Calu3 (cell line): ENCODE measurements at regions not wholly inside any gene's neighbourhood (a gene's known extent, or its start where the extent isn't known, plus 50 kb on each side); places are given as distances from the start of the nearest gene placed in this dataset.
"Not testable (repeated sequence)": the region's sequence is repeated elsewhere in the genome, so short reads cannot be mapped to it uniquely, and the experiment has no call there.

ENCODE experiments used
- BruUV-seq: library from RNA; stranded (reverse); fragments of 400-500 nt; replicated peaks from 2 replicates; lab custom pipeline; 2021; lab: Mats Ljungman, UMichigan
- CTCF ChIA-PET: fragments of 300-600 bp; sonication (Branson Sonifier 250); formaldehyde crosslinking; loops from one replicate; lab custom pipeline; 2022; ENCODE audit warnings: antibody characterized with exemption; lab: Charles Lee
- DNase-seq: peaks from one replicate; pipeline ENCODE4 v3.0.0; 2022
- H3K27ac Mint-ChIP-seq: one replicate; pipeline ENCODE4 v1.8.0; 2022; ENCODE audit warnings: mixed read lengths; ENCODE audit not compliant: unreplicated experiment
- H3K27me3 Mint-ChIP-seq: one replicate; pipeline ENCODE4 v1.8.0; 2022; ENCODE audit warnings: mixed read lengths; ENCODE audit not compliant: unreplicated experiment
- H3K36me3 Mint-ChIP-seq: one replicate; pipeline ENCODE4 v1.8.0; 2022; ENCODE audit warnings: mild to moderate bottlenecking, moderate library complexity, mixed read lengths; ENCODE audit not compliant: insufficient read depth, unreplicated experiment
- H3K4me1 Mint-ChIP-seq: one replicate; pipeline ENCODE4 v1.8.0; 2022; ENCODE audit warnings: mild to moderate bottlenecking, low read depth, mixed read lengths; ENCODE audit not compliant: unreplicated experiment
- H3K4me3 Mint-ChIP-seq: one replicate; pipeline ENCODE4 v1.8.0; 2022; ENCODE audit warnings: mild to moderate bottlenecking, low read depth, moderate library complexity, mixed read lengths; ENCODE audit not compliant: unreplicated experiment
- H3K9me3 Mint-ChIP-seq: one replicate; pipeline ENCODE4 v1.8.0; 2022; ENCODE audit warnings: low read depth, mixed read lengths; ENCODE audit not compliant: unreplicated experiment
- CTCF ChIP-seq: fragments of 200-600 bp; IDR thresholded peaks from one replicate; pipeline ENCODE4 v1.8.0; 2022; ENCODE audit warnings: antibody characterized with exemption; ENCODE audit not compliant: unreplicated experiment
- intact Hi-C: fragments of 100-400 bp; cut with micrococcal nuclease; formaldehyde crosslinking; loops from one replicate; pipeline ENCODE4 v1.10.0; 2022; ENCODE audit not compliant: unreplicated experiment

GRCh38 chr16:73955255-73955654 lies 341.4 kb upstream of the PSMD7 start:
- no peak overlapping the region for H3K4me3 Mint-ChIP-seq
- DNase-seq = no peak
- intact Hi-C loops = loop anchor here (5.0 to 10.0 kb wide), 3 partner anchors 78 to 322 kb away; no protein-coding TSS in a partner anchor
- CTCF ChIA-PET = no interaction called here
- peaks cover 1% of the 10 kb centered on the region for H3K4me1 Mint-ChIP-seq
- H3K9me3 Mint-ChIP-seq = no peaks in the 10 kb centered on the region
- BruUV-seq = no TSS peak
- peaks cover 71% of the 10 kb centered on the region for H3K27me3 Mint-ChIP-seq
- no peak overlapping the region for H3K27ac Mint-ChIP-seq
- TF ChIP-seq CTCF = no peak
- no peaks in the 10 kb centered on the region for H3K36me3 Mint-ChIP-seq

- DNase-seq = no peak
- TF ChIP-seq CTCF = no peak
- CTCF ChIA-PET = interaction anchor here (0.6 kb wide), 1 partner anchor 524 kb away, joined by 3 read pairs; no protein-coding TSS in a partner anchor
- peaks cover 14% of the 10 kb centered on the region for H3K4me1 Mint-ChIP-seq
- H3K27me3 Mint-ChIP-seq = peaks cover 37% of the 10 kb centered on the region
- H3K9me3 Mint-ChIP-seq = no peaks in the 10 kb centered on the region
- H3K27ac Mint-ChIP-seq = peak overlapping the region; percentile 28
- no peak overlapping the region for H3K4me3 Mint-ChIP-seq
- intact Hi-C loops = loop anchor here (10.0 kb wide), 1 partner anchor 237 kb away; no protein-coding TSS in a partner anchor
- no peaks in the 10 kb centered on the region for H3K36me3 Mint-ChIP-seq
- BruUV-seq = no TSS peak
Measured at GRCh38 chr16:73951481-73951880, 345.1 kb upstream of the PSMD7 start.

GRCh38 chr16:73949574-73950320 lies 346.9 kb upstream of the PSMD7 start:
- CTCF ChIA-PET = interaction anchor here (0.5 to 1.1 kb wide), 5 partner anchors 11 to 215 kb away, joined by 3 to 7 read pairs (median 4); no protein-coding TSS in a partner anchor
- intact Hi-C loops = loop anchor here (10.0 kb wide), 1 partner anchor 235 kb away; no protein-coding TSS in a partner anchor
- DNase-seq = peak; percentile 53
- no TSS peak for BruUV-seq
- TF ChIP-seq CTCF = no peak
- Mint-ChIP-seq H3K27ac (peak overlapping the region; percentile 30), H3K9me3 (no peaks in the 10 kb centered on the region), H3K4me3 (peak overlapping the region; percentile 24), H3K36me3 (no peaks in the 10 kb centered on the region), H3K27me3 (peaks cover 21% of the 10 kb centered on the region), H3K4me1 (peaks cover 14% of the 10 kb centered on the region)

GRCh38 chr16:73945631-73946030 lies 351.0 kb upstream of the PSMD7 start:
- H3K9me3 Mint-ChIP-seq = no peaks in the 10 kb centered on the region
- no peak overlapping the region for H3K27ac Mint-ChIP-seq
- H3K4me3 Mint-ChIP-seq = no peak overlapping the region
- TF ChIP-seq CTCF = no peak
- H3K4me1 Mint-ChIP-seq = peaks cover 14% of the 10 kb centered on the region
- no peak for DNase-seq
- no peaks in the 10 kb centered on the region for H3K36me3 Mint-ChIP-seq
- no TSS peak for BruUV-seq
- no peaks in the 10 kb centered on the region for H3K27me3 Mint-ChIP-seq
- CTCF ChIA-PET = no interaction called here
- intact Hi-C loops = no loop called here

GRCh38 chr16:73943184-73943583 lies 353.4 kb upstream of the PSMD7 start:
- intact Hi-C loops, H3K27me3 Mint-ChIP-seq, H3K27ac Mint-ChIP-seq, BruUV-seq, H3K36me3 Mint-ChIP-seq, H3K9me3 Mint-ChIP-seq, H3K4me3 Mint-ChIP-seq, DNase-seq, H3K4me1 Mint-ChIP-seq: not testable (repeated sequence)
- CTCF ChIA-PET = interaction anchor here (1.2 kb wide), 1 partner anchor 13 kb away, joined by 5 read pairs; no protein-coding TSS in a partner anchor

GRCh38 chr16:73940786-73941185 lies 355.8 kb upstream of the PSMD7 start:
- H3K4me1 Mint-ChIP-seq = not testable (repeated sequence)

More at GRCh38 chr16:73940786-73941185, 355.8 kb upstream of the PSMD7 start:
- H3K9me3 Mint-ChIP-seq, intact Hi-C loops, H3K36me3 Mint-ChIP-seq, H3K27ac Mint-ChIP-seq, H3K4me3 Mint-ChIP-seq, DNase-seq, H3K27me3 Mint-ChIP-seq, BruUV-seq: not testable (repeated sequence)
- CTCF ChIA-PET = interaction anchor here (1.1 kb wide), 1 partner anchor 62 kb away, joined by 3 read pairs; no protein-coding TSS in a partner anchor
